ENCODE measurements at regions not wholly inside any gene's neighbourhood (a gene's known extent, or its start where the extent isn't known, plus 50 kb on each side); places are given as distances from the start of the nearest gene placed in this dataset.
"Not testable (repeated sequence)": the region's sequence is repeated elsewhere in the genome, so short reads cannot be mapped to it uniquely, and the experiment has no call there.

DNA sequence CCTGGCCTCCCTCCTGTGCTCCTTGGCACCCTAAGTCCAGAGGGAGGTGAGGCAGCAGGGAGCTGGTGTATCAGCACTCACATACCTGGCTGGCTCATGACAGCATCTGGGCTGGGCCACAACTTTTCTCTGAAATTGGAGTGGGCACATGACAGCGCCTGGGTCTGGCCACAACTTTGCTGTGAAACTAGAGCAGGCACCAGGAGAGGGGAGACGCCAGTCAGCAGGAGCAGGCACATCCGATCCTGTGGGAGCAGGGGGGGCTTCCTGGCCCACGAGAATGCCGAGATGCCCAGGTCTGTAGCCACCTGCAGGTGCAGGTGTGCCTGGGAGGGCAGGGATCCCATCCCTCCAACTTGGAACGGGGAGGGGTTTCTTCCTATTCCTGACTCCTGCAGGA lies 69.7 kb upstream of the PPP3CA start:
- no peak overlapping the region for H3K4me3 ChIP-seq
- no peaks in the 10 kb centered on the region for H3K27me3 ChIP-seq (ENCODE audit: low read depth)
- no peaks in the 10 kb centered on the region for H3K36me3 ChIP-seq (replicated peaks)
- H3K9me3 ChIP-seq: no peaks in the 10 kb centered on the region
- DNase-seq (ENCODE audit: low spot score in 2 of 2): no peak
- in situ Hi-C loops (cut with MboI; ENCODE audit: low sequenced_read_pairs): no loop called here
- H3K4me1 ChIP-seq: peaks cover 5% of the 10 kb centered on the region

GRCh38 chr4:101415962-101416361 lies 68.6 kb upstream of the PPP3CA start:
- H3K9me3 ChIP-seq: no peaks in the 10 kb centered on the region
- in situ Hi-C loops (cut with MboI; ENCODE audit: low sequenced_read_pairs): no loop called here
- no peaks in the 10 kb centered on the region for H3K36me3 ChIP-seq (replicated peaks)
- no peak overlapping the region for H3K4me3 ChIP-seq
- peaks cover 5% of the 10 kb centered on the region for H3K4me1 ChIP-seq
- no peak for DNase-seq (ENCODE audit: low spot score in 2 of 2)
- H3K27me3 ChIP-seq (ENCODE audit: low read depth): no peaks in the 10 kb centered on the region

- DNase-seq (ENCODE audit: low spot score in 2 of 2): no peak
- in situ Hi-C loops (cut with MboI; ENCODE audit: low sequenced_read_pairs): no loop called here
- no peaks in the 10 kb centered on the region for H3K9me3 ChIP-seq
- no peak overlapping the region for H3K4me3 ChIP-seq
- H3K27me3 ChIP-seq (ENCODE audit: low read depth): no peaks in the 10 kb centered on the region
- no peaks in the 10 kb centered on the region for H3K36me3 ChIP-seq (replicated peaks)
- H3K4me1 ChIP-seq: peaks cover under 1% of the 10 kb centered on the region; the same call in 1 of the 2 replicates
These were observed 67.2 kb upstream of the PPP3CA start for GRCh38 chr4:101414496-101414895.

DNA sequence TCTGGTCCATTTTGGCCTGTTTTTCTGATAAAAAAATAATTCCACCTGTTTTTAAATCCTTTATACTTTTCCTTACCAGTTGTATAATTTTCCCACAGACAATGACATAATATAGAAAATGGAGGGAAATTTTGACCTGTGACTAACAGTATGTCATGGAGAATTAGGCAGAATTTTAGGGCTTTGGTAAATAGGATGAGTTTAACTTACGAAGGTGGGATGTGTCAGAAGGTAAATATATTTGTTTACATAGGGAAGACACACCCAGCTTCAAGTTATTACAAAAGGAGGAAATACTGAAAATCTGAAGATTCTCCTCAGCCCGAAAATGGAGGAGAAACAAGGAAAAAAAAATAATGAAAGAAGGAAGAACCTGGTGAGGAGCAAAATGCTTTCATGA lies 64.6 kb upstream of the PPP3CA start:
- H3K9me3 ChIP-seq: no peaks in the 10 kb centered on the region
- no peak overlapping the region for H3K4me3 ChIP-seq
- in situ Hi-C loops (cut with MboI; ENCODE audit: low sequenced_read_pairs): no loop called here
- DNase-seq (ENCODE audit: low spot score in 2 of 2): no peak
- no peaks in the 10 kb centered on the region for H3K36me3 ChIP-seq (replicated peaks)
- H3K27me3 ChIP-seq (ENCODE audit: low read depth): no peaks in the 10 kb centered on the region
- no peaks in the 10 kb centered on the region for H3K4me1 ChIP-seq

DNA sequence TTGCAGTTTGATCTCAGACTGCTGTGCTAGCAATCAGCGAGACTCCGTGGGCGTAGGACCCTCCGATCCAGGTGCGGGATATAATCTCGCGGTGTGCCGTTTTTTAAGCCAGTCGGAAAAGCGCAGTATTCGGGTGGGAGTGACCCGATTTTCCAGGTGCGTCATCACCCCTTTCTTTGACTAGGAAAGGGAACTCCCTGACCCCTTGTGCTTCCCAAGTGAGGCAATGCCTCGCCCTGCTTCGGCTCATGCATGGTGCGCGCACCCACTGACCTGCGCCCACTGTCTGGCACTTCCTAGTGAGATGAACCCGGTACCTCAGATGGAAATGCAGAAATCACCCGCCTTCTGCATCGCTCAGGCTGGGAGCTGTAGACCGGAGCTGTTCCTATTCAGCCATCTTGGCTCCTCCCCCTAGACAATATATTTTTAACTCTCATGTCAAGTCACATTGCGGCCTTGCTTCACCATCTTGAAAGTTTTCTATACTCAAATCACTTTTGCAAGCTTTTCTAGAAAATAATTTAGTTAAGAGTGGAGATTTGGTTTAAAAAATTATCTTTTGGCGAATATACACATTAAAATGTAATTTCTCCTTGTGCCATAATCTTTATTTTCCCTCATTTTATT lies 64.1 kb upstream of the PPP3CA start:
- H3K9me3 ChIP-seq; H3K27me3 ChIP-seq (ENCODE audit: low read depth); in situ Hi-C loops (cut with MboI; ENCODE audit: low sequenced_read_pairs); DNase-seq (ENCODE audit: low spot score in 2 of 2); H3K4me3 ChIP-seq; H3K4me1 ChIP-seq; H3K36me3 ChIP-seq (replicated peaks): not testable (repeated sequence)

GRCh38 chr4:101400096-101400495 lies 52.8 kb upstream of the PPP3CA start:
- Histone ChIP-seq H3K4me1 (no peaks in the 10 kb centered on the region), H3K9me3 (no peaks in the 10 kb centered on the region), H3K27me3 (ENCODE audit: low read depth) (no peaks in the 10 kb centered on the region), H3K36me3 (replicated peaks) (no peaks in the 10 kb centered on the region), H3K4me3 (no peak overlapping the region)
- in situ Hi-C loops (cut with MboI; ENCODE audit: low sequenced_read_pairs): no loop called here
- no peak for DNase-seq (ENCODE audit: low spot score in 2 of 2)

DNA sequence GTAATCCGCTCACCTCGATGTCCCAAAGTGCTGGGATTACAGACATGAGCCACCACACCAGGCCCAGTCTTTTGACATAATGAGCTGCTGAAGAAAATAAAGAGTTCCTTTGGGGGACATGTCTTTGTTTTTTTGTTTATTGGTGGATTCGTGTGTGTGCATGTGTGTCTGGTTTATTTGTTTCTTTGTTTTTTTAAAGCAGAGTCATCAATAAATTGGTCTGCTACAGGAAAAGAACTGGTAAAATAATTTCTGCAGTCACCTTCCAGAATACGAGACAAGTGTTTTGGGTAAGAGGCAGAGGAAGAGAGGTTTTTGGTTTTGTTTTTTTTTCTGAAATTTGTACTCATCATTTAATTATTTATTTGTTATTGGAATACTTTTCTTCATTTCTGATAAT lies 51.5 kb upstream of the PPP3CA start:
- no peaks in the 10 kb centered on the region for H3K36me3 ChIP-seq (replicated peaks)
- no peaks in the 10 kb centered on the region for H3K9me3 ChIP-seq
- in situ Hi-C loops (cut with MboI; ENCODE audit: low sequenced_read_pairs): no loop called here
- H3K27me3 ChIP-seq (ENCODE audit: low read depth): no peaks in the 10 kb centered on the region
- H3K4me3 ChIP-seq: no peak overlapping the region
- no peak for DNase-seq (ENCODE audit: low spot score in 2 of 2)
- H3K4me1 ChIP-seq: no peaks in the 10 kb centered on the region
